NCI-H82 (cell line): ENCODE measurements at regions not wholly inside any gene's neighbourhood (a gene's known extent, or its start where the extent isn't known, plus 50 kb on each side); places are given as distances from the start of the nearest gene placed in this dataset.

Source experiments
- DNase-seq: peaks from one replicate; lab custom pipeline; 2025; lab: John Stamatoyannopoulos, UW

DNA sequence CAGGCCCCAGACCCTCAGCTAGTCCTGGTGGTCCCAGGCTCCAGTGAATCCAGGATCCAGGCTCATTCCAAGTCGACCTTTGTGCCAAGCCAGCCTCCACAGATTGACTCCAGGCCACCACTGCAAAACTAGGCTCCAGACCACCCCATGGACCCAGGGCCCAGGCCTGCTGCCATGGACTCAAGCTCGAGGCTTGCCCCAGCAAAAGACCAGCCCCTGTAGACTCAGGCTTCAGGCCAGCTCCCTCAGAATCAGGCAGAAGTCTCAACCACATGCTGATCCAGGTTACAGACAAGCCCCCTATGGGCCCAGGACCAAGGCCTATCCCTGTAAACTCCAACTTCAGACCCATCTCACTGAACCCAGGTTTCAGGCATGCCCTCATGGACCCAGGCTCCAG lies 692.4 kb downstream of the PCDH19 start:
- no peak for DNase-seq

DNA sequence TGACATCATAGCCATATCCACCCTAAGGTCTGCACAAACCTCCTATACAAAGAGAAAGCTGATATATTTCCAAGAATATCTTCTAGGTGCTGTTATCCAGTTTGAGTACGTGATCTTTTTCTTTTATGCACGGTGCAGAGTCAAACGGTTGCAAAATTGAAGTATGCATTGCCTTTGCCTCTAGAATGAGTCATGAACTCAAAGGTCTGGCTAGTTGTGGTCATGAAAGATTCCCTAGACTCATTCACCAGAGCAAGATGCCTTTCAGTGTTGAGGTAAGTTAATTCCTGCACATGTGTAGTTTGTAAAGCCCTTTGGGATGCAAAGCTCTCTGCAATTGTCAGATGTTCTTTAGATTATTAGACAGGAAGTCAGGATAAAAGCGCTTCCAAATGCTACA lies 704.4 kb downstream of the PCDH19 start:
- no peak for DNase-seq

DNA sequence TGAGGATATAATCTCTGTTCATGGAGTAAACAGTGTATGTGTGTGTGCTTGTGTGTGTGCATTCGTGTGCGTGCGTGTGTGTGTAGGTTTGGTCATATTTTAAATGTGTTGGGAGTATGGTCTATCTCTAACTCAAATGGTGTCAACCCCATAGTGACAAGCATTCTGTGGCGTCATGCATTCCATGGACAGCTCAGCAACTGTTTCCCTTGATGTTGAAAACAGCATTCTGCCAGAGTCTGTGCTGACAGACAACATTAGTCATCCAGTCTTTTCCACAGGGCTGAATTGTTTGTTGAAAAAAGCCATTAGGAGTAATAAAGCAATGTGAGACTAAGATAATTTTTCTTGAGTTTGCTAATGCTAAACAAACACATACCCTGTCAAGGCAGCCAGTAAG lies 706.6 kb downstream of the PCDH19 start:
- DNase-seq = no peak

DNA sequence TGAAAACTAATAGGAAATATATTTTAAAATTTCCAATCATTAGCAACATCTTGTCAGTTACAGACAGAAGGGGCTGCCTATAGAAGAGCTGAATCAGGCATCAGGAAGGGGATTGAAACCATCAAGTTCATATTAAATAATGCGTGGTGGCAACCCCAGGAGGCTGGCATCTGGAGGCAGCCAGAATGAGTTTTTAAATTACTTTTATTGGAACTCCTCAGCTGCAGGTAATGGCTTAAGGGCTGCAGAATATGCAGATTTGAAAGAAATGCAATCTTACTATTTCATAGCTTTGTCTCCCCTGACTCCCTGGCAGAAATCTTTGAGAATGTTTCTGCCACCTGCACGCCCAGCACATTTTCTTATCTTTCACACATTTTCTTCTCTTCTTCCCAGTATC lies 711.6 kb downstream of the PCDH19 start:
- no peak for DNase-seq

DNA sequence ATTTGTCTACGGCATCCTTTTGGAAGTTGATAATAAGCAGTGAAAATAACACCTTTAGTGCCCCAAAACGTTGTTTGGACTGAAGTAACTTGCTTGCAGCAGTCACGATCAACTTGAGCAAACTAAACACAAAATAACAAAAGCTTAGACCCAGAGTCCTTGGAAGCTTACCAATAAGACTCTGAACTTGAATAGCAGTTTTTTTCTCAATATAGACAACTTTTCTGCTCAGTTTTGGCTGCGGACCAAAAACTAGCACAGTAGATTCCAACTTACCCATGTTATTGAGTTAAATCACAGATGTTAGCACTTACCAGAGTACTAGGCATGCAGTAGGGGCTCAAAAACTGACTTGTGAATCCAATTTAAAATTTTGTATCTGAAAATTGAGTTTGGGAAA lies 746.9 kb downstream of the PCDH19 start:
- DNase-seq = no peak

DNA sequence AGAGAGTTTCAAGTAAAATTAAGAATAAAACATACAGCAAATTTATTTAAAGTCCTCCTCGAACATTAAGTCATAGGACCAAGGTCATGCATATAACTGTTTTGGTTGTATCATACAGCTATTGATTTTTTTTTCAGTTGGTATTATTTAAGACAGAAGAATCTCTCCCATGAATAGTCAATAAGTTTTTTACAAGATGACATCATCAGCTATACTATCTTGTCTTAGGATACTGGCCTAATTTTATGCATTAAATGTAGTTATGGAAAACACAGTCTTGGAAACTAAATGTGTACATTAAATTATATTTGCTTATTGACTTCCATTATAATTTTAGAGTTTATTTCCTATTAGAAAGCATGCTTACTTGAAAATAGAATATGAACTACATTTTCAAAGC lies 755.9 kb downstream of the PCDH19 start:
- DNase-seq = no peak

DNA sequence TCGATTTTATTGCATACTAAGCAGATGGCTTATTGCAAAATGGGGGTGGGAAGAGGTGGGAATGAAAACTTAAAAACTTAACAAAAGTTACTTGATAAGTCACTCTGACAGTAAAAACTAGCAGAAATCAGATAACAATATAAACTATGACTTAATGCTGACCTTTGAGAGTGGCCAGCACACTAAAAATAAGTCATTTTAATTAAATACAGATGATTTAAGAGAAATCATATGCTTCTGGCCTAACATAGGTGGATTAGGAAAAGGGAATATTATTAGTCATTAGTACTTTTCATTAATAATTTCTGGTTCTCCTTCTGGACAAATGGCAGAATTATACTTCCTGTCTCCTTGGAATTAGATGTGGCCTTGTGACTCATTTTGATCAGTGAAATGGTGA lies 756.7 kb downstream of the PCDH19 start:
- no peak for DNase-seq

DNA sequence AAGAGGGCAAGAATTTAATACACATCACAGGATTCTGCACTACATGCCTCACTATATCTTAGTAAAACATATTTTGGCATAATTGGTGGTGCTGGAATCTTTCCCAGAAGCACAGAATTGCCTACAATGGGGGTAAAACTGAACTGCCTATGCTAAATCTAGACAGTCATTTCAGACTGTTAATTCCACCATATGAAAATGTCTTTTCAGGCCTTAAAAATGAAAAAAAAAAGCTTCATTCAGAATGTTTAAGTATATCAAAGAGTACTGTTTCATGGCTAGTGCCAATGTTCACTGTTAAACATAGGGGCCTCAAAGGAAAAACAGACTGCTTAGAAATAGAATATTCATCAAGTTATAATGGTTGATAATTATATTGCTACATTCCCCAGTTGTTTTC lies 797.0 kb downstream of the PCDH19 start:
- no peak for DNase-seq

DNA sequence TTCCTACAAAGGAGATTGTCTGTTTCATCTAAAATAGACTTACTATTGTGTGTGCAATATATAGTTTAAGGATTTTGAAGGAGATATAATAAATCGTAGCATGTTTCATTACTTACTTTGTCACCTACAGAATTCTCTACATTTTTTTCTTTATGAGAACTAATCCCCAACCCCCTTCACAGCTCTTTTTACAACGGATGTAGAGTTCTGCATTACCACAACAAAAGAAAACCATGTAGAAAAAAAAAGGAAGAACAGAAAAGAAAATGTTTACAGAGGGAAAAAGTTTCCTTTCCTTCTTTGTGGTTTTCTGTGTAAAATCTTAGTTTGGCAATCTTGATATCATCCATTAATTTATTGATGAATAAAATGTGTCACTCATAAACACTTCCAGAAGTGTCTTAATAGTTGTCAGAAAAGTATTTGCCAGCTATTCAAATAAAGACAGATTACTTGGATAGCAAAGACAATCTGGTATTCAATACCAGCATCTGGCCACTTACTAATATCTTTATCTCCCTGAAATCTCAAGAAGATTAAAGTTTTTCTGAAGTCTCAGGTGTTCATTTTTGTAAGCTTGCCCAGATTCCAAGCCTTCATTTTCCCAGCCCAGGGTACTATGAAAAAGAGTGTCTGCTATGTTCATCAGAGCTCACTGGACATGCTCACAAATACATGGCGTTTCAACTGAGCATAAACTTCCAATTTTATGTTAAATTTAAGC lies 806.8 kb downstream of the PCDH19 start:
- DNase-seq = peak; percentile 7

DNA sequence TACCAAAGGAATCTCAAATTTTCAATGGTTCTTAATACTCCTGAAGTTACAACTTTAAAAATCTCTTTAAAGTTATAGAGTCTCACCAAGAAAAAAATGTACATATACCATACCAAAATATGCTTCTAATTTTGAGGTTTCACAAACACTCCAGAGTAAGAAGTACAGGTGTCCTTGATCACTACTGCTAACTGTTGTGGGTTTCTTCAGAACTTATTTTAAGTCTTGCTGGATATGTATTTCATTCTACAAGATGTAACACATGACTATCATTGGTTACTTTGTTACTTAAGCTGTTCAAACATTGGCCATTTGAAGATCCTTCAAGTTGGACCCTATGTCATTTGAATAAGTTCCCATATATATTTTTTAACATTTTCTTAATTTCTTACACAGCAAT lies 808.0 kb downstream of the PCDH19 start:
- no peak for DNase-seq

DNA sequence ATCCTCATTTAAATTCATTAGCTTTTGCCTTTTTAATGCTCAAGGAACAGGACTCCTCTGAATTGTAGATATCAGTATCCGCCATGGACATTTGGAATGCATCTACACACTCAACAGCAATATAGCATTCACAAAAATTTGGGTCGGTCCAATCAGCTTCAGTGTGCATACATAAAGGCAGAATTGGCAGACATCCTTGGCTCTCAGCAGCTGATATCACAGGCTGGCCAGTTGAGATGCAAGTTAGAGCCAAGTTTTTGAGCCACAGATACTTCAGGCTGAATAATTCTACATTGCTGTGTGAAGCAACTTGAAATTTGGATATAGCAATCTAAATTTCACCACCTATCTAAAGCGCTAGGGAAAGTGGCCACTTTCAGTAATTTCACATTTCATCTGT lies 821.1 kb downstream of the PCDH19 start:
- no peak for DNase-seq

DNA sequence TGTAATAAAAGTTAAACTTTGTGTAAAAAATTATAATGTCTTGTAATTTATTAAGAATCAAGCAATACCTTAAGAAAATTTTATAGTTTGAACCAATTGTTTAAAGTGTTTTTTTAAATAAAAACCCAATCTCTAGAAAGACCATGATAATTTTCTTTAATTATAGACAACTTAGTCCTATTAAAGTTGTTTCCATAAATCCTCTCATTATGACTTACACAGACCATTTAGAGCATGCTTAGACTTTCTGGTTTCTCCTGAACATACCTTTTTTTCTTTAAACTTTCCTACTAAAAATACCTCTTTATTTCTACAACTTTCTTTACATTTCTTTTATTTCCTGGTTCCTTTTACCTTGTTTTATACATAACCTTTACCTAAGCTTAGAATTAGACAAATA lies 837.4 kb downstream of the PCDH19 start:
- no peak for DNase-seq

DNA sequence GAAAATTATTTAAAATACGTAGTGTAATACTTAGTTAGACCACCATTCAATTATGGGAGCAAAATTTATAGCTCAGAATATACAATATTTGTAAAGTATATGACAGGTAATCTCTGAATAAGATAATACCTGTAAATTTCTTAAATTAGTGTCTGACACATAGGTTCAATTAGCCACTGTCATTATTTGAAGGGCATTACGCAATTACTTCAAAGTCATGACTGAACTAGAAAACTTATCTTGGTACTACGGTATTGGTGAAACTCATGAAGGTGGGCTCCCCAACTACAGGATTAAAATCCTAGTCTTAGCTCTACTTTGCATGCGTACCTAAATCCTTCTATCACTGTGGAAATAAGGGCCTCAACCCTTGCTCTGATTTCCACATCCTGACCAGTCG lies 860.7 kb downstream of the PCDH19 start:
- no peak for DNase-seq

DNA sequence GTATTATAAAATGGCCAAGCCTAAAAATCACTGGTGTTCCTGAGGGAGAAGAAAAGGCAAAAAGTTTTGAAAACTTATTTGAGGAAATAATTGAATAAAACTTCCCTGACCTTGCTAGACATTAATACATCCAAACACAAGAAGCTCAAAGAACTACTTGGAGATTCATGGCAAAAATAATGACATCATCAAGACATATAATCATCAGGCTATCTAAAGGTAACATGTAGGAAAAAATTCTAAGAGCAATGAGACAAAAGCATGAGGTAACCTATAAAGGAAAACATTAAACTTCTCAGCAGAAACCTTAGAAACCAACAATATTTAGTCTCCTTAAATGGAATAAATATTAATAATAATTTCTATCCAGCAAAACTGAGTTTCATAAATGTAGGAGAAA lies 887.6 kb downstream of the PCDH19 start:
- DNase-seq = no peak

DNA sequence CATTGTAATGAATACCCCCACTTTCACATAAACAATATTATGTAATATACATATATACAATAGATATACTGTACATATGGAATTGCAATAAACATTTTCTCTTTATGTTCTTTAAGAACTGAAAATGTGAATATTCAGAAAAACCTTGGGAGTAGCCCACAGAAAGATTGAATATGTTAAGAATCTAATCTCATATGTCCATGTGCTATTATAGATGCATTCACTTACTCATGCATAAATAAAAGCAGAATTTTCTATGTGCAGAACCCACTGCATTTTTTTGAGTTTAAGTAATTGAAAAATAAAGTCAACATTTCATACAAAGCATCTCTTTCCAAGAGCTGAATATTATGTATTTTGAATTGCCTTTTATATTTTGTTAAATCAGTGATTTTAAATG lies 902.3 kb downstream of the PCDH19 start:
- no peak for DNase-seq

DNA sequence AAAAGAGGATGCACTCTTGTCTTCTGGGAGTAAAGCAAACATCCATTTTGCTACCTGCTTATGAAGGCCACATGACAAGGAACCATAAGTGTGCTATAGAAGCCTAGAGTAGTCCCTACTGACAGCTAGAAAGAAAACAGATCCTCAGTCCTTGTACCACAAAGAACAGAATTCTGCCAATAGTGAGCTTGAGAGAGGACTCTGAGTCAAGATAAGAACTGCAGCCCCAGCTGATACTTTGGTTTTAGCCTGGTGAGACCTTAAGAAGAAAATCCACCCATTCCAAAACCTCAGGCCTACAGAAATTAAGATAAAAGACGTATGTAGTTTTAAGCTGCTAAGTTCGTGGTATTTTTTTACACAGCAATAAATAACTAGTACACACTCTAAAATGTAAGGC lies 914.6 kb downstream of the PCDH19 start:
- no peak for DNase-seq

DNA sequence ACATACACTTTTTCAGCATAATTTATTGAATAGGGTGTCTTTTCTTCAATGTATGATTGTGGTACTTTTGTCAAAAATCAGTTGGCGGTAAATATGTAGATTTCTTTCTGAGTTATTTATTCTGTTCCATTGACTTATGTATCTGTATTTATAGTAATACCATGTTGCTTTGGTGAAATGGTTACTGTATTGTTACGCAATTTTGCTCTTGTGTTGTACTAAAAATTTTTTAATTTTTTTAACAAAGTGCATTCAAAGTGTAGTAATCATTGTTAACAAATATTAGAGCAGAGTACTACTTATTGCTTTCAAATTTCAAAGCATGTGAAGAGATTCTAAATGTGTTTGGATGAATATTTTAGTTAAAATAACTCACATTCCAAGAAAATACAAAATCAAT lies 915.4 kb downstream of the PCDH19 start:
- no peak for DNase-seq

DNA sequence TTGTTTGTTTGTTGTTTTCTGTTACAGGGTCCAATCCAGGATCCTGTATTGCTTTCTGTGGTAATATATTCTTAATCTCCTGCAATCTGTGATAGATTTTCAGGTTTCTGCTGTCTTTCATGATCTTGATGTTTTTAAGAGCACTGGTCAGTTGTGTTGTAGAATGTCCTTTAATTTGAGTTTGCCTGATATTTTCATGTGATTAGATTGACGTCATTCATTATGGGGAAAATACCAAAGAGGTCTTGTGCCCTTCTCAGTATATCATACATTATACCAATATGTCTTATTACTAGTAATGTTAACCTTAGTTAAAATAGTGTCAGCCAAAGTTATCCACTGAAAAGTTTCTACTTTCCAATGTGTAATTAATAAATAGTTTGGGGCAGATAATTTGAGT lies 929.3 kb downstream of the PCDH19 start:
- DNase-seq = no peak

DNA sequence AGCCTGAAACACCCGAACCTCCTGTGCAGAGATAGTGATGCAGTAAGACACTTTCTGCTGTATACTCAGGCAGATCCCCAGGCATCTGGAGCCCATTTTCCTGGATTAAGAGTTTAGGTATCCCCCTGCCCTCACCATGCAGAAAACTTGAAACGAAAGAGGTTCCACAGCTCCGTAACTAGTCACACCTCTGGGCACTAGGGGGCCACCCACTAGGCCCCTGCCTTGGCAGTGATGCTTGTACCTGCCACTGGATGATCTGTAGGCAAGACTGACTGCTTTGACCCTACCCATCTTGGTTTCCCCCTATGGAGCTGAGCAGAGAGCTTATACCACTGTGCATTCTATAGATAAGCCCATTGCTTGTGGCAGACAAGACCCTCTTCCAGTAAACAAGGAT lies 940.6 kb downstream of the PCDH19 start:
- DNase-seq = no peak

DNA sequence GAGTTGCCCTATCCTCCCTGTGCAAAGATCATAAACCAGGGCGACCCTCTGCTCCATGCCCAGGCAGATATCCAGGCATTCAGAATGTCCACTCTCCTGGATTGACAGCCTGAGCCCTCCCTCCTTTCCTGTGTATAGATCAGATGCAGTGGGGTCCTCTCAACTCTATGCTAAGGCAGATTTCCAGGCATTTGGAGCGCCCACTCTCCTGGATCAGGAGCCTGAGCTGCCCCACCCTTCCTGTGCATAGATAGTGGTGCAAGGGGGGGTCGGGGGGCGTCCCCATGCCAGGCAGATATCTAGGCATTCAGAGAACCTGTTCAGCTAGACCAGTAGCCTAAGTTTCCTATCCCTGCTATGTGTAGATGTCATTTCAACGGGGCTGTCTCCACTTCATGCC lies 941.1 kb downstream of the PCDH19 start:
- no peak for DNase-seq

DNA sequence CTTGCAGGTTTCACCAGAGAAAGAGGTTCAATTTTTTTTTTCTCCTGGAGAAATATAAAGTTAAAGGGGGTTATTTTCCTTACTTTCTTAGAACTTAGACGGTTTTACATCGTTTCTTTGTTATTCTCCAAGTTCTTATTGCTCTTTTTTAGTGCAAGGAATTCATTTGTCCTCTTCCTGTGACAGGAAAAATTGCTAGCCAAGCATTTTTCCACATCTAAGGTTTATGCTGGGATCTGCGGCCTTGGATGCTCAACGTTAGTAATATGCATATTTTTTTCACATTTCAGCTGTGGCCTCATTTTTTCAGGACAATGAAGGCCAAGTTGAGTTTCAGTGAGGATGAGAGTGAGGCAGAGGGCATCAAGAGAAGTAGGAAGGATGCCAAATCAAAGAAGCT lies 948.9 kb downstream of the PCDH19 start:
- DNase-seq = no peak

DNA sequence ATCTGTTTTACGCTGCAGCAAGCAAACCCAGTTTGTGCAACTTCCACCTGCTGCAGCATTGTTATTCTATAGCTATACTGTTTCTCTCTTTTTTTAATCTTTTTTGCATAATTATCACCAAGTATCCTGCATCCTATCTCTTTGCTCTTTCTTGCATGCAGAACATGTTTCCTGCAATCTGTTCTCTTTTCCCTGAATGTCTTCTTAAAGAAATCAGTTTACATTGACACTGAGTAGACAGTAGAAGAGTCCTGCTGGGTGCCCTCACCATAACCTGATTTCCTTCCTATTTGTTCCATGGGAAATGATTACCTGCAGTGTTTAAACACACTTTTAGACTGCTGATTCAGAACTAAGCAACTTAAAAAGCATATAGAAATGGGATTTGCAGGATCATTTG lies 964.7 kb downstream of the PCDH19 start:
- no peak for DNase-seq

DNA sequence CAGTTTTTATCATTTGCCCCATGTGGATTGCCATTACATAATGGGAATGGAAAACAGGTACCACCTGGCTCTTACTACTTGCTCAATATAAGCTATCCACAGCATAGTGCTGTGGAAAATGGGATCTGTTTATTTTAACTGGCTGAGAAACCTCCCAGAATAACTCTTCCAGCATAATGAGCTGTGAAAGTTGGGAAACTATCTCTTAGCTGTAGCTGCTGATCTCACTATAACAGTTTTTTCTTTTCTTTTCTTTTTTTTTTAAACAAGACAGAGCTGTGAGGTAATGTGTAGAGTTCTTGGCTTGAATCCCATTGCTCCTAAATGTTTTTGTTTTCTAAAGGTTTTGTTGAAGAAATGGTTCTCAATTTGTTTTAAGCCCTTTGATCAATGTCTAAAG lies 988.3 kb downstream of the PCDH19 start:
- no peak for DNase-seq

DNA sequence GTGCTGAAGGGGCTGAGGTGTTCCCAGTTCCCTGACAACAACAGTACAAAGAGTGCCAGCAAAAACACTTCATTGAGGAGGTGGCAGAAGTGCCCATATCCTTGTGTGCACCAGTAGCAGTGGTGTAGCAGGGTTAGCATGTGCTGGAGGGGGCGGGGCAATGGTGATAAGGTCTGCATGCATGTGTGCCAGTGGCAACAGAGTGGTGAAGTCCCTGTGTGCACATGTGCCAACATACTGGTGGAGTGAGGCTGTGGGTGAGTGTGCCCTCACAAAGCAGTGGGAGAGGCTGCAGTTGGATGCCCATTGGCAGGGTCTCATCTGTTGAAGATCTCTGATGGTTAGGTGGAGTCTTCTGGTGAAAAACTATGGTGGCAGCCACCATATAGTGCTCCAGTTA lies 994.6 kb downstream of the PCDH19 start:
- no peak for DNase-seq

DNA sequence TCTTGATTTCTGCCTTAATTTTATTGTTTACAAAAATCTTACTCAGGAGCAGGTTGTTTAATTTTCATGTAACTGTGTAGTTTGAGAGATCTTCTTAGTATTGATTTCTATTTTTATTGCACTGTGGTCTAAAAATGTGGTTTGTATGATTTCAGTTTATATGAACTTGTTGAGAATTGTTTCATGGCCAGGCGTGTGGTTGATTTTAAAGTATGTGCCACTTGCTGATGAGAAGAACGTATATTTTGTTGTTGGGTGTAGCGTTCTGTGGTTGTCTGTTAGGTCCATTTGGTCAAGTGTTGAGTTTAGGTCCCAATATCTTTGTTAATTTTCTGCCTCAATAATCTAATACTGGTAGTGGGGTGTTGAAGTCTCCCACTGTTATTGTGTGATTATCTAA lies 996.8 kb downstream of the PCDH19 start:
- no peak for DNase-seq
